HFF-Myc (cell line): ENCODE measurements at regions not wholly inside any gene's neighbourhood (a gene's known extent, or its start where the extent isn't known, plus 50 kb on each side); places are given as distances from the start of the nearest gene placed in this dataset.

ENCODE experiments used
- DNase-seq: peaks from one replicate; pipeline ENCODE4 v3.0.0-alpha.2; 2011; ENCODE audit warnings: low read depth; ENCODE audit errors: extremely low read depth
- H3K4me3 ChIP-seq: replicated peaks from 2 replicates; pipeline ENCODE4 v1.5.1; 2011; ENCODE audit warnings: low read depth, mild to moderate bottlenecking, control low read depth, low read length
- TF ChIP-seq, protein P1 (sequence below): IDR thresholded peaks from 2 replicates; pipeline ENCODE4 v1.5.1; 2012; ENCODE audit warnings: mild to moderate bottlenecking, low read depth, low read length, control low read depth; ENCODE audit errors: missing control alignments

DNA sequence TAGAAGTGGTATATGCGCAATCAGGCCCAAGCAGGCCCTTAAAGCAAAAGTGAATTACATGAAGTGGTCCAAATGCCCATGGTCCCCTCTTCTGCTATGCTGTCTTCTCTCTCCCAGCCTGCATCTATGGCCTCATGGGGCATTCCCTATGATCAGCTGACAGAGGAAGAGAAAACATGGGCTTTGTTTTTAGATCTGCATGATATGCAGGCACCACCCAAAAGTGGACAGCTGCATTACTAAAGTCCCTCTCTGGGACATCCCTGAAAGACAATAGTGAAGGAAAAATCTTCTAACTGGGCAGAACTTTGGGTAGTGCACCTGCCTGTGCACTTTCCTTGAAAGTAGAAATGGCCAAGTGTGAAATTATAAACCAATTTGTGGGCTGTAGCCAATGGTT lies 145.2 kb upstream of the ARID2 start:
- no peak for DNase-seq
- TF ChIP-seq, protein P1, sequence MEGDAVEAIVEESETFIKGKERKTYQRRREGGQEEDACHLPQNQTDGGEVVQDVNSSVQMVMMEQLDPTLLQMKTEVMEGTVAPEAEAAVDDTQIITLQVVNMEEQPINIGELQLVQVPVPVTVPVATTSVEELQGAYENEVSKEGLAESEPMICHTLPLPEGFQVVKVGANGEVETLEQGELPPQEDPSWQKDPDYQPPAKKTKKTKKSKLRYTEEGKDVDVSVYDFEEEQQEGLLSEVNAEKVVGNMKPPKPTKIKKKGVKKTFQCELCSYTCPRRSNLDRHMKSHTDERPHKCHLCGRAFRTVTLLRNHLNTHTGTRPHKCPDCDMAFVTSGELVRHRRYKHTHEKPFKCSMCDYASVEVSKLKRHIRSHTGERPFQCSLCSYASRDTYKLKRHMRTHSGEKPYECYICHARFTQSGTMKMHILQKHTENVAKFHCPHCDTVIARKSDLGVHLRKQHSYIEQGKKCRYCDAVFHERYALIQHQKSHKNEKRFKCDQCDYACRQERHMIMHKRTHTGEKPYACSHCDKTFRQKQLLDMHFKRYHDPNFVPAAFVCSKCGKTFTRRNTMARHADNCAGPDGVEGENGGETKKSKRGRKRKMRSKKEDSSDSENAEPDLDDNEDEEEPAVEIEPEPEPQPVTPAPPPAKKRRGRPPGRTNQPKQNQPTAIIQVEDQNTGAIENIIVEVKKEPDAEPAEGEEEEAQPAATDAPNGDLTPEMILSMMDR = no peak
- no peak overlapping the region for H3K4me3 ChIP-seq

DNA sequence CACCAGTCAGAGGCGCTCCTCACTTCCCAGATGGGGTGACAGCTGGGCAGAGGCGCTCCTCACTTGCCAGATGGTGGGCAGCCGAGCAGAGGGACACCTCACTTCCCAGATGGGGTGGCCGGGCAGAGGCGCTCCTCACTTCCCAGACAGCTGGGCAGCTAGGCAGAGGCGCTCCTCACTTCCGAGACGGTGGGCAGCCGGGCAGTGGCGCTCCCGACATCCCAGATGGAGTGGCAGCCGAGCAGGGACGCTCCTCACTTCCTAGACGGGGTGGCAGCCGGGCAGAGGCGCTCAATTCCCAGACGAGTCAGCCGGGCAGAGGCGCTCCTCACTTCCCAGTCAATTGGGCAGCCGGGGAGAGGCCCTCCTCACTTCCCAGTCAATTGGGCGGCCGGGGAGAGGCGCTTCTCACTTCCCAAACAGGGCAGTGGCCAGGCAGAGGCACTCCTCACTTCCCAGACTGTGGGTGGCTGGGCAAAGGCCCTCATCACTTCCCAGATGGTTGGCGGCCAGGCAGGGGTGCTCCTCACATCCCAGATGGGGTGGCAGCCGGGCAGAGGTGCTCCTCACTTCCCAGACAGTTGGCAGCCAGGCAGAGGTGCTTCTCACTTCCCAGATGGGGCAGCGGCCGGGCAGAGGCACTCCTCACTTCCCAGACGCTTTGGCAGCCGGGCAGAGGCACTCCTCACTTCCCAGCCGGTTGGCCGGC lies 143.8 kb upstream of the ARID2 start:
- TF ChIP-seq, protein P1 = no peak
- no peak overlapping the region for H3K4me3 ChIP-seq
- DNase-seq = no peak

DNA sequence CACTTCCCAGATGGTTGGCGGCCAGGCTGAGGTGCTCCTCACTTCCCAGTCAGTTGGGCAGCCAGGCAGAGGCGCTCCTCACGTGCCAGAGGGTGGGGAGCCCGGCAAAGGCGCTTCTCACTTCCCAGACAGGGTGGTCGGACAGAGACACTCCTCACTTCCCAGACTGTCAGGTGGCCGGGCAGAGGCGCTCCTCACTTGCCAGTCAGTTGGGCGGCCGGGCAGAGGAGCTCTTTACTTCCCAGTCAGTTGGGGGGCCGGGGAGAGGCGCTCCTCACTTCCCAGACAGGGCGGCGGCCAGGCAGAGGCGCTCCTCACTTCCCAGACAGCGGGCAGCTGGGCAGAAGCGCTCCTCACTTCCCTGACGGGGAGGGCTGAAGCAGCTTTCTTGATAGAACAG lies 143.0 kb upstream of the ARID2 start:
- DNase-seq = no peak
- TF ChIP-seq, protein P1 = no peak
- H3K4me3 ChIP-seq = no peak overlapping the region

DNA sequence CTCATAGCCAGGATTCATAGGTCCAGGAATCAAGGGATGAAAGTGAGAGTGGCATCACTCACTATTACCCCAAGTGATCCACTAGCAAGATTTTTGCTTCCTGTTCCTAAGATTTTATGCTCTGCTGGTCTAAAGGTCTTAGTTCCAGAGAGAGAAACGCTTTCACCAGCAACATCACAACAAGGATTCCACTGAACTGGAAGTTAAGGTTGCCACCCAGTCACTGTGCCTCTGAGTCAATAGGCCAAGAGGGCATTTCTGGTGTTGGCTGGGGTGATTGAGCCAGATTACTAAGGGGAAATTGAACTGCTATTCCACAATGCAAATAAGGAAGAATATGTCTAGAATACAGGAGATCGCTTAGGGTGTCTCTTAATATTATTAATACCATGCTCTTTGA lies 142.5 kb upstream of the ARID2 start:
- DNase-seq = no peak
- TF ChIP-seq, protein P1 = no peak
- no peak overlapping the region for H3K4me3 ChIP-seq

DNA sequence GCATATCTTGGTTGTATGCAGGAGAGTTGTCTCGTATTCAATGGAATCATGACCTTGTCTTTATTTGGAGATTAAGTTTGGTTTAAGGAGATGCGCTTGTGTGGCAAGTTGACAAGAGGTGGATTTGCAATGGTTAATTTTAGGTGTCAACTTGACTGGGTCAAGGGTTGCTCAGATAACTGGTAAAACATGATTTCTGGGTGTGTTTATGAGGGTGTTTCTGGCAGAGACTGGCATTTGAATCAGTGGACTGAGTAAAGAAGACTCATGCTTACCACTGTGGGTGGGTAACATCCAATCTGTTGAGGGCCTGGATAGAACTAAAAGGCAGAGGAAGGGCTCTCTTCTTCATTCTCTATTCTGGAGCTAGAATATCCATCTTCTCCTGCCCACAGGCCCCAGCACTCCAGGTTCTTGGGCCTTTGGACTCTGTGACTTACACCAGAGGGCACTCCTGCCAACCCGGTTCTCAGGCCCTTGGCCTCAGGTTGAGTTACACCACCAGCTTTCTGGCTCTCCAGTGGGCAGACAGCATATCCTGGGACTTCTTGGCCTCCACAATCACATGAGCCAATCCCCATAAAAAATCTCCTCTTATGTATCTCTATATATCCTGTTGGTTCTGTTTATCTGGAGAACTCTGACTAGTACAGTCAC lies 141.5 kb upstream of the ARID2 start:
- TF ChIP-seq, protein P1 = no peak
- no peak for DNase-seq
- H3K4me3 ChIP-seq = no peak overlapping the region

DNA sequence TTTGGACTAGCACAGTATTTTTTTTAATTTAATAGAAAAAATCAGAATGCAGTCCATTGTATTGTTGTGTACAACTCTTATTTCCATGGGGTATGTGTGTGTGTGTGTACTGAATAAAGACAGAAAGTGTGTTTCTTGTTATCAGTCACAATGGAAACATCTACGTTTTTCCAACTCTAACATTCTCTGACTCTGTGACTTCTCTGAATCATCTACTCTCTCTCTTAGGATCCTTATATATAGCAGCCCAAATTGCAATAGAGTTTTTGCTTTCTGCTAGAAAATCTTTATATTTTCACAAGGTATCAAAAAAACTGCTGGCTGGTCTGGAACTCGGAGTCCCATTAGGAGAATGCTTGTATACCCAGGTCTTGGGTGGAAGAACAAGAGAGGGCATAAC lies 138.9 kb upstream of the ARID2 start:
- TF ChIP-seq, protein P1 = no peak
- H3K4me3 ChIP-seq = no peak overlapping the region
- DNase-seq = no peak
